ENCODE measurements at regions not wholly inside any gene's neighbourhood (a gene's known extent, or its start where the extent isn't known, plus 50 kb on each side); places are given as distances from the start of the nearest gene placed in this dataset.

DNA sequence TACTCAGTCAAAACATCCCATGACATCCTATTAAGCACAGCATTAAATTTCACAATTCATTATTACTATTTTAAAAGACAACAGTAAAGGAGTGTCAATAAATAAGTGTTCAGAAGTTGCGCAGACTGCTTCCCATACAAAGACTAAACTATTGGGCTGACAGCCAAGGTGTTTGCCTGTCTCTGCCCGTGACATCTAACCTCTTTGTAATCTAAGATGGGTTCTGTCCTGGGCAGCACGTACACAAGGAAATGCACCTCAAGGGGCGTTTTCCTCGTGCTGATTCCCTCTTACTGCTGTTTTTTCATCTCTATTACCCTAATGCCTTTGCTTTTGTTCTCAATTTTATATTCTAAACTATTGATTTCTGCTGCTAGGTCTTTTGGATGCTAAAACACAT lies 216.3 kb downstream of the NHLRC3 start:
- no peak overlapping the region for H3K4me3 ChIP-seq (ENCODE audit: low read depth, low read length)
- no peak for DNase-seq (ENCODE audit: low read depth)
- TF ChIP-seq CTCF (IDR thresholded peaks at IDR 0.05; ENCODE audit: low read depth, low read length, missing control alignments) = no peak
- in situ Hi-C loops (cut with HindIII; ENCODE audit: low sequenced_read_pairs) = no loop called here

DNA sequence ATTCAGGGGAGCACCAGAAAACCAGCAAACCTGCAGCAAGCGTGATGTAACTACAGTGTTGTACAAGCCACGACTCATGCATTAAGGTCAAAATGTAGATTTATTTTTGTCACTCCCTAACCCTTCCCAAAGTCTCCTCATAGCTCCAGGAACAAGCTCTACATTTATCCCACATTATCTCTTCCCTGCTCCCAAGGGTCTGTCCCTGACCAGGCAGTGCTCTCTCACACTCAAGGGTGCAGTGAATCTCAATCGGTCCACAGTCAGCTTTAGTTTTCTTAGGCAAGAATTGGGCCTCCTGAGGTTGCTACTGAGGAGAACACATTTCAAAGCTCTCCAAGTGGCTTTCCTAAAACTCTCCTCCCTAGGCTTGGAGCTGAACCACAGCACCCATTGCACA lies 219.4 kb downstream of the NHLRC3 start:
- H3K4me3 ChIP-seq (ENCODE audit: low read depth, low read length) = no peak overlapping the region
- in situ Hi-C loops (cut with HindIII; ENCODE audit: low sequenced_read_pairs) = no loop called here
- no peak for DNase-seq (ENCODE audit: low read depth)
- TF ChIP-seq CTCF (IDR thresholded peaks at IDR 0.05; ENCODE audit: low read depth, low read length, missing control alignments) = no peak

GRCh38 chr13:39259371-39260140 lies 221.3 kb downstream of the NHLRC3 start:
- no peak for TF ChIP-seq CTCF (IDR thresholded peaks at IDR 0.05; ENCODE audit: low read depth, low read length, missing control alignments)
- no peak overlapping the region for H3K4me3 ChIP-seq (ENCODE audit: low read depth, low read length)
- in situ Hi-C loops (cut with HindIII; ENCODE audit: low sequenced_read_pairs) = no loop called here
- DNase-seq (ENCODE audit: low read depth) = no peak

DNA sequence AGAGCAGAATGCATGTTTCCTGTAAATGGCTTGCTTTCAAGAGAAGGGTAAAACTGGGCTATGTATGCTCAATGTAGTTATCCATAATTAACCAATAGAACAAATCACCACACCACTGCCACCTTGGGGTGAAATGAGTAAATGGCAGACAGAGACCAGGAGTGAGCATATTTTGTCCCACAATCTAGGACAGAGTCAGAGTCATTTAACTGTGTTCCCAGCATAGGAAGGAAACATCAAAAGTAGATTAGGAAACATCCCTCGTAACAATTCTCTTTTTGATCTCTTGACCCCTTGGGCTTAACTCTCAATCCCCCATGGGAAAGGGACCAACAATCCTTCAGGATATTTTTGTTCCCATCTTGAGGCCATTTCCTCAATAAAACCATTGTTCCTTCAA lies 224.8 kb downstream of the NHLRC3 start:
- in situ Hi-C loops (cut with HindIII; ENCODE audit: low sequenced_read_pairs) = no loop called here
- DNase-seq (ENCODE audit: low read depth) = peak; percentile 18
- no peak overlapping the region for H3K4me3 ChIP-seq (ENCODE audit: low read depth, low read length)
- TF ChIP-seq CTCF (IDR thresholded peaks at IDR 0.05; ENCODE audit: low read depth, low read length, missing control alignments) = peak; percentile 65

GRCh38 chr13:39263531-39263930 lies 225.3 kb downstream of the NHLRC3 start:
- DNase-seq (ENCODE audit: low read depth) = no peak
- in situ Hi-C loops (cut with HindIII; ENCODE audit: low sequenced_read_pairs) = no loop called here
- no peak overlapping the region for H3K4me3 ChIP-seq (ENCODE audit: low read depth, low read length)
- TF ChIP-seq CTCF (IDR thresholded peaks at IDR 0.05; ENCODE audit: low read depth, low read length, missing control alignments) = no peak

- DNase-seq (ENCODE audit: low read depth) = no peak
- in situ Hi-C loops (cut with HindIII; ENCODE audit: low sequenced_read_pairs) = loop anchor here (5.0 kb wide), 2 partner anchors 44 to 101 kb away; no protein-coding TSS in a partner anchor
Observed at GRCh38 chr13:39266426-39266825, 228.2 kb downstream of the NHLRC3 start.

More at GRCh38 chr13:39266426-39266825, 228.2 kb downstream of the NHLRC3 start:
- TF ChIP-seq CTCF (IDR thresholded peaks at IDR 0.05; ENCODE audit: low read depth, low read length, missing control alignments) = no peak
- no peak overlapping the region for H3K4me3 ChIP-seq (ENCODE audit: low read depth, low read length)
